HG03378 (cell line): ENCODE measurements at regions not wholly inside any gene's neighbourhood (a gene's known extent, or its start where the extent isn't known, plus 50 kb on each side); places are given as distances from the start of the nearest gene placed in this dataset.

ENCODE experiments used
- ATAC-seq: cut with Tn5 transposase; IDR thresholded peaks from one replicate; pipeline ENCODE4 v1.9.1; 2021; ENCODE audit warnings: mild to moderate bottlenecking, moderate library complexity; ENCODE audit not compliant: unreplicated experiment

GRCh38 chr2:168373468-168373867, 82.6 kb upstream of the CERS6 start:
- no peak for ATAC-seq

GRCh38 chr2:168375195-168375798, 80.8 kb upstream of the CERS6 start:
- ATAC-seq: no peak

- no peak for ATAC-seq
Observed at GRCh38 chr2:168378960-168379669, 77.0 kb upstream of the CERS6 start.

- no peak for ATAC-seq
Observed at GRCh38 chr2:168380500-168380899, 75.6 kb upstream of the CERS6 start.

GRCh38 chr2:168392024-168392423, 64.0 kb upstream of the CERS6 start:
- ATAC-seq: no peak

- no peak for ATAC-seq
Observed at GRCh38 chr2:168392797-168393196, 63.3 kb upstream of the CERS6 start.

GRCh38 chr2:168394262-168394661, 61.8 kb upstream of the CERS6 start:
- no peak for ATAC-seq

- ATAC-seq: no peak
Observed at GRCh38 chr2:168396131-168396530, 59.9 kb upstream of the CERS6 start.

GRCh38 chr2:168397629-168398028, 58.4 kb upstream of the CERS6 start:
- ATAC-seq: no peak

- no peak for ATAC-seq
Observed at GRCh38 chr2:168401048-168401556, 55.0 kb upstream of the CERS6 start.

GRCh38 chr2:168401771-168402170, 54.3 kb upstream of the CERS6 start:
- ATAC-seq: no peak

GRCh38 chr2:168402531-168402930, 53.5 kb upstream of the CERS6 start:
- ATAC-seq: no peak

GRCh38 chr2:168403736-168404135, 52.3 kb upstream of the CERS6 start:
- ATAC-seq: no peak

GRCh38 chr2:168404764-168405163, 51.3 kb upstream of the CERS6 start:
- ATAC-seq: no peak
